Iris pigment epithelial cell (primary cell): ENCODE measurements at regions not wholly inside any gene's neighbourhood (a gene's known extent, or its start where the extent isn't known, plus 50 kb on each side); places are given as distances from the start of the nearest gene placed in this dataset.
"Not testable (repeated sequence)": the region's sequence is repeated elsewhere in the genome, so short reads cannot be mapped to it uniquely, and the experiment has no call there.

Source experiments
- DNase-seq: peaks from one replicate; pipeline ENCODE4 v3.0.0-alpha.2; 2011; ENCODE audit warnings: low read depth

DNA sequence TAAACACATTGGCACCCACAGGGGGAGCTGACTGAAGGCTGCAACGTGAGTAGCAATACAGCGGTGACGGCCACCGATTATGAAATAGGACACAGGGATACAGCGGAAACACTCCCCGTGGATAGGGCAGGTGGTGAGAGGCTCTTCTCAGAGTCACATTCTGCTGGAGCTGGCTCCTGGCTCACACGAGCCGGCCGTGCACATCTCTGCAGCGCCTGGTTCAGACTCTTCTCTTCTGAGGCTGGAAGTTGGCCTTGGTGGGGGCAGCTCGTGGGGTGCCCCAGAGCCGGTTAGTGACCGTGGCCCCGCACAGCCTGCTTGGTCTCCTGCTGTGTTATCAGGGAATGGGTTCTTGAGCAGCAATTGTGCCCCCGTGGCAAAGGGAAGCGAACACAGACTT is 61.3 kb upstream of the EN2 start:
- no peak for DNase-seq

DNA sequence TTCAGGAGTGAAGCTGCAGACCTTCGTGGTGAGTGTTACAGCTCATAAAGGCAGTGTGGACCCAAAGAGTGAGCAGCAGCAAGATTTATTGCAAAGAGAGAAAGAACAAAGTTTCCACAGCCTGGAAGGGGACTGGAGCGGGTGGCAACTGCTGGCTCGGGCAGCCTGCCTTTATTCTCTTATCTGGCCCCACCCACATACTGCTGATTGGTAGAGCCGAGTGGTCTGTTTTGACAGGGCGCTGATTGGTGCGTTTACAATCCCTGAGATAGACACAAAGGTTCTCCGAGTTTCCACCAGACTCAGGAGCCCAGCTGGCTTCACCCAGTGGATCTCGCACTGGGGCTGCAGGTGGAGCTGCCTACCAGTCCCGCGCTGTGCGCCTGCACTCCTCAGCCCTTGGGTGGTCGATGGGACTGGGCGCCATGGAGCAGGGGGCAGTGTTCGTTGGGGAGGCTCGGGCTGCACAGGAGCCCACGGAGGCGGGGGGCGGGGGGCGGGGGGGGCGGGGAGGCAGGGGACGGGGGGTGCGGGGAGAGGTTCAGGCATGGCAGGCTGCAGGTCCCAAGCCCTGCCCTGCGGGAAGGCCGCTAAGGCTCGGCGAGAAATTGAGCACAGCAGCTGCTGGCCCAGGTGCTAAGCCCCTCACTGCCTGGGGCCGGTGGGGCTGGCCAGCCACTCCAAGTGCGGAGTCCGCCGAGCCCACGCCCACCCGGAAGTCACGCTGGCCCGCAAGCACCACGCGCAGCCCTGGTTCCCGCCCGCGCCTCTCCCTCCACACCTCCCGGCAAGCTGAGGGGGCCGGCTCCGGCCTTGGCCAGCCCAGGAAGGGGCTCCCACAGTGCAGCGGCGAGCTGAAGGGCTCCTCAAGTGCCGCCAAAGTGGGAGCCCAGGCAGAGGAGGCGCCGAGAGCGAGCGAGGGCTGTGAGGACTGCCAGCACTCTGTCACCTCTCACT is 59.9 kb upstream of the EN2 start:
- not testable (repeated sequence) for DNase-seq

GRCh38 chr7:155398944-155399343 is 59.0 kb upstream of the EN2 start:
- no peak for DNase-seq

GRCh38 chr7:155399577-155399976 is 58.4 kb upstream of the EN2 start:
- no peak for DNase-seq

DNA sequence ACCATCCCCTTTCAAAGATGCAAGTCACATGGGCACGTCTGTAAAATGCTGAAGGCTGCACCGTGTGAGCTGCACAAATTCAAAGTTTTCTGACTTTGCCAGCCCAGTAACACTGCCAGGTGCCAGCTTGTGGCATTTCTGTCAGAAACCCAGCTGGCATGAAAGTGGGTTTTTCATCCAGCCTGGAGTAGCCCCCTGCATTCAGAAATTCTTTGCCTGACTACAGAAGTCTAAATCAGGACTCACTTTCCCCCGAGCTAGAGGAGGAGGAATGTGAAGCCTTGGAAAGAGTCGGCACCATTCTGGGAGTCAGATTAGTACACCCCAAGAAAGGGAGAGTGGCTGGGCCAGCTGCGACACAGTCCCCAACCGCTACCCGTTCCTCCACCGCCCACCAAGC is 56.7 kb upstream of the EN2 start:
- DNase-seq = no peak

DNA sequence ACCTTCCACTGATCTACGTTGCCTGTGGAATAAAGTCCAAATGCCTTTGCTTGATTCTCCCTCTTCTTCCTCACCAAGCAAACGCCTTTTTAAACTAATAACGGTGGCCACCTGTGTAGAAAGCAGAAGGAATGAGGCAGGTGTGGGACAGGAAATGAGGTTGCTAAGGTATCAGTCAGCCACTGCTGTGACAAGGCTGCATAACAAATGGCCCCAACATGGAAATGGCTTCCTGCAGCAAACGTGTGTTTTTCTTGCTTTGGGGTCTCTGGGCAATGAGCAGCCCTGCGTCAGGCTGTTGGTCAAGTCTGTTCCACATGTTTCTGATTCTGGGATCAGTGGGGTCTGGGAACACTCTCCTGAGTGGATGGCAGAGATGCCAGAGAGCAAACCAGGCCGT is 56.0 kb upstream of the EN2 start:
- DNase-seq = no peak

DNA sequence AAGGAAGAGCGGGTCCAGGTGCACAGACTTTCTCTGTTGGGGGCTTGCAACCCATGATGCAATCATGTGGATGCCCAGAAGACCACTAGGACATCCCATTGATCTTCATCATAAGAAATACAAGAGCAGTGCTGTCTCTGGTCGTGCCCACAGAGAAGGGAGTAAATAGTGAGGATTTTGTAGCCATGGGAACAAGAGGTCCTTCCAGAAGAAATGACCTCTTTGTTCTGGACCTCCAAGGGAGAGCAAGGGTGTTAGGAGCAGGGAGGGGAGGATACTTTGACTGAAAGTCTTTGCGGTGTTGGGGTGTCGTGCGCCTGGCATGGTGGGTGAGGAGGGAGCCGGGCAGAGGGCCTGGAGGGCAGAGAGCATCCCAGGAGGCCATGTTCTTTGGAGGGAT is 55.0 kb upstream of the EN2 start:
- DNase-seq = no peak

DNA sequence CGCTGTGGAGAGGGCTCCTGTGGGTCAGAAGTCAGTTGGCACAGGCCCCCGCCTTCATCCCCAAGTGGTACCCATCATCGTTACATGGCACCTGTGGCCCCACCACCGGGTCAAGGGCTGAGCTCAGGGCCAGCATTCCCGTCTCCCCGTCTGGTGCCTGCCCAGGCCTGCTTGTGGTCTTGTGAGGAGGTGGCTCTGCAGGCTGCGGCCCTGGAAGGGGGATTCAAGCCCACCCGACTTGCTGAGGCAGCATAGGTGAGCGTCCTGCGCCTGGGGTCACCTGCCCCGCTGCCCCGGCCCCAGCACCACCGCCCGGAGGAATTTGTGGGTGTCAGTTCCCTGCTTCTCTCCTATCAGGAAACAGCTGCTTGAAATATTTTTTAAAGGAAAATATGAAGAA is 53.0 kb upstream of the EN2 start:
- DNase-seq = no peak

GRCh38 chr7:155405399-155406318 is 52.3 kb upstream of the EN2 start:
- DNase-seq = no peak

GRCh38 chr7:155407799-155408198 is 50.1 kb upstream of the EN2 start:
- DNase-seq = no peak
